HCT116 (cell line): ENCODE measurements at regions not wholly inside any gene's neighbourhood (a gene's known extent, or its start where the extent isn't known, plus 50 kb on each side); places are given as distances from the start of the nearest gene placed in this dataset.

Source experiments
- CBX3 ChIP-seq: IDR thresholded peaks from 2 replicates; pipeline ENCODE4 v1.6.1; 2012; ENCODE audit warnings: low read depth
- POLR2A ChIP-seq: IDR thresholded peaks from 2 replicates; pipeline ENCODE4 v1.7.0; 2011; ENCODE audit warnings: borderline replicate concordance; ENCODE audit not compliant: insufficient read depth, insufficient read length; ENCODE audit errors: extremely low read depth
- TCF7L2 ChIP-seq: IDR thresholded peaks from 2 replicates; pipeline ENCODE4 v1.7.0; 2011; ENCODE audit warnings: borderline replicate concordance, inconsistent platforms; ENCODE audit not compliant: insufficient read depth, insufficient read length; ENCODE audit errors: extremely low read depth
- TF ChIP-seq, protein P1 (sequence below), 3 experiments: fragments of 200-600 bp in 1 of 3; sonication (generic) in 1 of 3; IDR thresholded peaks in 2 of 3; conservative IDR thresholded peaks in 1 of 3; 2 replicates each; pipeline ENCODE4 v1.5.1; 2012 to 2017; ENCODE audit warnings: low read depth in 2 of 3, low read length in 2 of 3, antibody characterized with exemption in 1 of 3, borderline replicate concordance in 1 of 3, control low read depth in 1 of 3, mild to moderate bottlenecking in 1 of 3, mixed read lengths in 1 of 3, mixed run types in 1 of 3, moderate library complexity in 1 of 3; ENCODE audit not compliant: insufficient read depth in 1 of 3
- TF ChIP-seq, protein P2 (sequence below): IDR thresholded peaks from 2 replicates; pipeline ENCODE4 v1.6.1; 2011; ENCODE audit warnings: mild to moderate bottlenecking, low read length, moderate library complexity; ENCODE audit not compliant: insufficient replicate concordance; ENCODE audit errors: extremely low read depth

DNA sequence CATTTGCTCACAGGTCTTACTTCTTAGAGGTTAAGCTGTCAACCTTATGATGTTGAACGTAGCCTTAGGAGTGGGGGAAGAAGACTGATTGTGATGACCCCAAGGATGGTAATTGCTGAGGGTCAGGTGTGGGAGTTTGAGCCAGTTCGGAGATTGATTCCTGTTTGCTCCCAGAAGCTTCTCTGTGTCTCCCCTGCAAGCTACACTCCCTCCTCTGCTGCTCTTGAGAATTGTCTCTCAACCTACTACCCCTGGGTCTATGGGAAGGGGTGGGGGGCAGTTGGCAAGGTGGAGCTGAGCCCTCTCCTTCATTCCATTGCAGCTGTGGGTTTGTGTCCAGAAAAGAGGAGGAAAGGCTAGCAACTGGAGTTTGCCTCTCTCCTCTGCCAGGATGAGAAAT lies 113.8 kb downstream of the PLEKHG1 start:
- TF ChIP-seq, protein P1, sequence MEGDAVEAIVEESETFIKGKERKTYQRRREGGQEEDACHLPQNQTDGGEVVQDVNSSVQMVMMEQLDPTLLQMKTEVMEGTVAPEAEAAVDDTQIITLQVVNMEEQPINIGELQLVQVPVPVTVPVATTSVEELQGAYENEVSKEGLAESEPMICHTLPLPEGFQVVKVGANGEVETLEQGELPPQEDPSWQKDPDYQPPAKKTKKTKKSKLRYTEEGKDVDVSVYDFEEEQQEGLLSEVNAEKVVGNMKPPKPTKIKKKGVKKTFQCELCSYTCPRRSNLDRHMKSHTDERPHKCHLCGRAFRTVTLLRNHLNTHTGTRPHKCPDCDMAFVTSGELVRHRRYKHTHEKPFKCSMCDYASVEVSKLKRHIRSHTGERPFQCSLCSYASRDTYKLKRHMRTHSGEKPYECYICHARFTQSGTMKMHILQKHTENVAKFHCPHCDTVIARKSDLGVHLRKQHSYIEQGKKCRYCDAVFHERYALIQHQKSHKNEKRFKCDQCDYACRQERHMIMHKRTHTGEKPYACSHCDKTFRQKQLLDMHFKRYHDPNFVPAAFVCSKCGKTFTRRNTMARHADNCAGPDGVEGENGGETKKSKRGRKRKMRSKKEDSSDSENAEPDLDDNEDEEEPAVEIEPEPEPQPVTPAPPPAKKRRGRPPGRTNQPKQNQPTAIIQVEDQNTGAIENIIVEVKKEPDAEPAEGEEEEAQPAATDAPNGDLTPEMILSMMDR (IDR thresholded peaks at IDR 0.05 in 2 of 3, conservative IDR thresholded peaks at IDR 0.05 in 1 of 3; ENCODE audit: borderline replicate concordance in 1 of 3, insufficient read depth in 1 of 3, low read depth in 2 of 3, low read length in 2 of 3) = no peak
- TF ChIP-seq, protein P2, sequence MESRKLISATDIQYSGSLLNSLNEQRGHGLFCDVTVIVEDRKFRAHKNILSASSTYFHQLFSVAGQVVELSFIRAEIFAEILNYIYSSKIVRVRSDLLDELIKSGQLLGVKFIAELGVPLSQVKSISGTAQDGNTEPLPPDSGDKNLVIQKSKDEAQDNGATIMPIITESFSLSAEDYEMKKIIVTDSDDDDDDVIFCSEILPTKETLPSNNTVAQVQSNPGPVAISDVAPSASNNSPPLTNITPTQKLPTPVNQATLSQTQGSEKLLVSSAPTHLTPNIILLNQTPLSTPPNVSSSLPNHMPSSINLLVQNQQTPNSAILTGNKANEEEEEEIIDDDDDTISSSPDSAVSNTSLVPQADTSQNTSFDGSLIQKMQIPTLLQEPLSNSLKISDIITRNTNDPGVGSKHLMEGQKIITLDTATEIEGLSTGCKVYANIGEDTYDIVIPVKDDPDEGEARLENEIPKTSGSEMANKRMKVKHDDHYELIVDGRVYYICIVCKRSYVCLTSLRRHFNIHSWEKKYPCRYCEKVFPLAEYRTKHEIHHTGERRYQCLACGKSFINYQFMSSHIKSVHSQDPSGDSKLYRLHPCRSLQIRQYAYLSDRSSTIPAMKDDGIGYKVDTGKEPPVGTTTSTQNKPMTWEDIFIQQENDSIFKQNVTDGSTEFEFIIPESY = no peak
- TF ChIP-seq CBX3 (no peak), POLR2A (no peak), TCF7L2 (no peak)
